Thoracic aorta (tissue), 2 donors: ENCODE measurements at regions not wholly inside any gene's neighbourhood (a gene's known extent, or its start where the extent isn't known, plus 50 kb on each side); places are given as distances from the start of the nearest gene placed in this dataset.

Experiments
- ATAC-seq: fragments of 150-250 bp; one replicate; pipeline ENCODE4 v1.8.0; 2017; ENCODE audit warnings: low read depth; ENCODE audit not compliant: insufficient number of reproducible peaks, low FRiP score
- DNase-seq: peaks from one replicate; pipeline ENCODE4 v3.0.0-alpha.2; 2020; ENCODE audit warnings: low spot score
- H3K27ac ChIP-seq, 2 donors: fragments of 200-600 bp; sonication (generic); 1 replicate in 1 of 2; 2 replicates in 1 of 2; pipeline ENCODE4 v1.5.1; 2016; ENCODE audit warnings: mild to moderate bottlenecking in 2 of 2, moderate library complexity in 2 of 2
- H3K27me3 ChIP-seq: fragments of 200-600 bp; sonication (generic); replicated peaks from 2 replicates; pipeline ENCODE4 v1.6.0; 2016; ENCODE audit warnings: mild to moderate bottlenecking; ENCODE audit not compliant: insufficient read depth
- H3K36me3 ChIP-seq: fragments of 200-600 bp; sonication (generic); one replicate; pipeline ENCODE4 v1.5.1; 2016
- H3K4me1 ChIP-seq, 2 donors: fragments of 200-600 bp; sonication (generic); 1 replicate in 1 of 2; 2 replicates in 1 of 2; pipeline versions ENCODE4 v1.5.1 to v1.6.0; 2016; ENCODE audit warnings: low read depth in 2 of 2, mild to moderate bottlenecking in 1 of 2; ENCODE audit not compliant: control insufficient read depth in 1 of 2
- H3K4me3 ChIP-seq: fragments of 200-600 bp; sonication (generic); 2 replicates; pipeline ENCODE4 v1.5.1; 2016; ENCODE audit warnings: mild to moderate bottlenecking
- H3K9me3 ChIP-seq: fragments of 200-600 bp; sonication (generic); 2 replicates; pipeline ENCODE4 v1.5.1; 2016
- CTCF ChIP-seq: fragments of 200-600 bp; sonication (generic); IDR thresholded peaks from one replicate; pipeline ENCODE4 v1.5.1; 2019; ENCODE audit warnings: antibody characterized with exemption

- TF ChIP-seq CTCF, result no peak
- no peak for ATAC-seq
- Histone ChIP-seq H3K4me1 (peaks cover 0 to 9% of the 10 kb centered on the region in 2 donors), H3K9me3 (no peaks in the 10 kb centered on the region), H3K27ac (no peak overlapping the region), H3K4me3 (no peak overlapping the region), H3K27me3 (no peaks in the 10 kb centered on the region), H3K36me3 (no peaks in the 10 kb centered on the region)
- no peak for DNase-seq
Measured at GRCh38 chr6:163745536-163746400, 331.2 kb downstream of the QKI start.

GRCh38 chr6:163744256-163744925 lies 329.9 kb downstream of the QKI start:
- Histone ChIP-seq H3K9me3 (no peaks in the 10 kb centered on the region), H3K27ac (no peak overlapping the region), H3K36me3 (no peaks in the 10 kb centered on the region), H3K4me1 (peaks cover 0 to 9% of the 10 kb centered on the region in 2 donors), H3K4me3 (no peak overlapping the region), H3K27me3 (no peaks in the 10 kb centered on the region)
- no peak for DNase-seq
- TF ChIP-seq CTCF, result no peak
- ATAC-seq, result no peak

GRCh38 chr6:163743796-163744195 lies 329.3 kb downstream of the QKI start:
- H3K4me3 ChIP-seq, result no peak overlapping the region
- ATAC-seq (no peak), DNase-seq (no peak)
- peaks cover 0 to 9% of the 10 kb centered on the region in 2 donors for H3K4me1 ChIP-seq
- H3K9me3 ChIP-seq, result no peaks in the 10 kb centered on the region
- no peaks in the 10 kb centered on the region for H3K36me3 ChIP-seq
- no peak overlapping the region for H3K27ac ChIP-seq
- no peaks in the 10 kb centered on the region for H3K27me3 ChIP-seq
- TF ChIP-seq CTCF, result no peak

- DNase-seq (no peak), ATAC-seq (no peak)
- H3K9me3 ChIP-seq, result no peaks in the 10 kb centered on the region
- H3K4me3 ChIP-seq, result no peak overlapping the region
- H3K27me3 ChIP-seq, result no peaks in the 10 kb centered on the region
- H3K36me3 ChIP-seq, result no peaks in the 10 kb centered on the region
- no peak overlapping the region for H3K27ac ChIP-seq
- H3K4me1 ChIP-seq, result peaks cover 0 to 9% of the 10 kb centered on the region in 2 donors
- TF ChIP-seq CTCF, result no peak
Measured at GRCh38 chr6:163741743-163742363, 327.3 kb downstream of the QKI start.

- Histone ChIP-seq H3K36me3 (no peaks in the 10 kb centered on the region), H3K27me3 (no peaks in the 10 kb centered on the region), H3K4me3 (no peak overlapping the region), H3K9me3 (no peaks in the 10 kb centered on the region), H3K4me1 (peaks cover 0 to 9% of the 10 kb centered on the region in 2 donors), H3K27ac (no peak overlapping the region)
- DNase-seq (no peak), ATAC-seq (no peak)
- TF ChIP-seq CTCF, result no peak
Measured at GRCh38 chr6:163741342-163741741, 326.8 kb downstream of the QKI start.
